H1 (cell line): ENCODE measurements at regions not wholly inside any gene's neighbourhood (a gene's known extent, or its start where the extent isn't known, plus 50 kb on each side); places are given as distances from the start of the nearest gene placed in this dataset.

Experiments used
- CTCF ChIA-PET: fragments of 300-600 bp; sonication (Branson Sonifier 250); formaldehyde crosslinking; loops from one replicate; lab custom pipeline; 2021; ENCODE audit not compliant: partially characterized antibody; lab: Charles Lee
- POLR2A ChIA-PET: fragments of 300-600 bp; sonication (Branson Sonifier 250); formaldehyde crosslinking; loops from one replicate; lab custom pipeline; 2021; ENCODE audit warnings: inconsistent platforms; ENCODE audit not compliant: partially characterized antibody; lab: Charles Lee
- DNase-seq, 2 experiments: peaks; one replicate each; pipeline versions ENCODE4 v3.0.0 to v3.0.0-alpha.2; 2010 to 2022; ENCODE audit warnings: low spot score in 2 of 2, low read depth in 1 of 2, mixed read lengths in 1 of 2
- FAIRE-seq: peaks from 2 replicates; lab custom pipeline; 2011; peaks lifted over from hg19 to GRCh38; lab: Jason Lieb, UNC
- H2AFZ ChIP-seq: 2 replicates; pipeline ENCODE4 v1.8.1; 2012; ENCODE audit warnings: low read length, inconsistent platforms
- H2AK5ac ChIP-seq: 2 replicates; pipeline ENCODE4 v1.6.1; 2013; ENCODE audit warnings: low read depth, low read length
- H2BK120ac ChIP-seq: replicated peaks from 2 replicates; pipeline ENCODE3; 2013; ENCODE audit warnings: low read depth, low read length, inconsistent platforms
- H2BK12ac ChIP-seq: 2 replicates; pipeline ENCODE4 v1.6.1; 2013; ENCODE audit warnings: low read depth, low read length
- H2BK15ac ChIP-seq: 2 replicates; pipeline ENCODE4 v1.6.1; 2013; ENCODE audit warnings: low read length
- H2BK20ac ChIP-seq: 2 replicates; pipeline ENCODE4 v1.6.1; 2013; ENCODE audit warnings: low read length
- H2BK5ac ChIP-seq: 2 replicates; pipeline ENCODE4 v1.6.1; 2013; ENCODE audit warnings: low read depth, low read length
- H3K14ac ChIP-seq: 2 replicates; pipeline ENCODE4 v1.6.1; 2013; ENCODE audit warnings: inconsistent platforms; ENCODE audit not compliant: insufficient read length
- H3K18ac ChIP-seq: 2 replicates; pipeline ENCODE4 v1.6.1; 2013; ENCODE audit warnings: low read length; ENCODE audit errors: extremely low read depth
- H3K23ac ChIP-seq: 2 replicates; pipeline ENCODE4 v1.6.1; 2013; ENCODE audit warnings: inconsistent platforms; ENCODE audit not compliant: insufficient read length
- H3K23me2 ChIP-seq: 2 replicates; pipeline ENCODE4 v1.6.1; 2013; ENCODE audit warnings: low read depth, low read length
- H3K27ac ChIP-seq: 2 replicates; pipeline ENCODE4 v1.6.1; 2011; ENCODE audit warnings: low read depth, low read length, inconsistent platforms
- H3K27me3 ChIP-seq, 4 experiments: replicated peaks in 1 of 4; 1 replicate in 1 of 4; 2 replicates in 3 of 4; pipeline versions ENCODE4 v1.6.1 to v1.8.1; 2011 to 2013; ENCODE audit warnings: low read length in 3 of 4, mild to moderate bottlenecking in 3 of 4, inconsistent platforms in 2 of 4, mixed read lengths in 2 of 4, moderate library complexity in 1 of 4; ENCODE audit not compliant: control insufficient read depth in 3 of 4, insufficient read depth in 3 of 4; ENCODE audit errors: extremely low read depth in 1 of 4
- H3K36me3 ChIP-seq, 4 experiments: 2 replicates each; pipeline versions ENCODE4 v1.6.1 to v1.8.1; 2011 to 2013; ENCODE audit warnings: mild to moderate bottlenecking in 4 of 4, low read length in 3 of 4, moderate library complexity in 2 of 4, control low read depth in 1 of 4, inconsistent platforms in 1 of 4; ENCODE audit not compliant: insufficient read depth in 4 of 4, control insufficient read depth in 2 of 4
- H3K4ac ChIP-seq: replicated peaks from 2 replicates; pipeline ENCODE3; 2013; ENCODE audit warnings: low read length, low read depth, mixed read lengths, inconsistent platforms; ENCODE audit not compliant: insufficient read length
- H3K4me1 ChIP-seq, 4 experiments: replicated peaks in 1 of 4; 1 replicate in 1 of 4; 2 replicates in 3 of 4; pipeline versions ENCODE4 v1.6.1 to v1.8.1; 2011 to 2013; ENCODE audit warnings: low read length in 3 of 4, inconsistent platforms in 2 of 4, mixed read lengths in 1 of 4; ENCODE audit not compliant: insufficient read depth in 4 of 4, control insufficient read depth in 3 of 4
- H3K4me2 ChIP-seq, 2 experiments: 2 replicates each; pipeline versions ENCODE4 v1.6.1 to v1.8.1; 2011 to 2013; ENCODE audit warnings: low read depth in 2 of 2, low read length in 2 of 2, control low read depth in 1 of 2, inconsistent platforms in 1 of 2, mild to moderate bottlenecking in 1 of 2; ENCODE audit not compliant: insufficient read depth in 1 of 2
- H3K4me3 ChIP-seq, 4 experiments: fragments of 200-600, 300-600 bp in 1 of 4; sonication (generic), shearing (Covaris generic), sonication (Bioruptor Twin) in 1 of 4; 2 replicates each; pipeline versions ENCODE4 v1.5.1 to v1.8.1; 2011 to 2016; ENCODE audit warnings: low read length in 4 of 4, low read depth in 3 of 4, control low read depth in 2 of 4, inconsistent platforms in 2 of 4, mild to moderate bottlenecking in 2 of 4, mixed read lengths in 1 of 4, moderate library complexity in 1 of 4; ENCODE audit not compliant: insufficient read depth in 2 of 4; ENCODE audit errors: extremely low read depth in 1 of 4
- H3K56ac ChIP-seq: replicated peaks from 2 replicates; pipeline ENCODE3; 2013; ENCODE audit warnings: low read depth, mild to moderate bottlenecking, mixed read lengths, low read length, inconsistent platforms; ENCODE audit not compliant: insufficient read length
- H3K79me1 ChIP-seq: 2 replicates; pipeline ENCODE4 v1.6.1; 2013; ENCODE audit warnings: low read depth, low read length, control low read depth
- H3K79me2 ChIP-seq, 2 experiments: 2 replicates each; pipeline versions ENCODE4 v1.6.1 to v1.8.1; 2012 to 2013; ENCODE audit warnings: low read length in 2 of 2, mild to moderate bottlenecking in 2 of 2, inconsistent platforms in 1 of 2; ENCODE audit not compliant: insufficient read depth in 2 of 2, control insufficient read depth in 1 of 2
- H3K9ac ChIP-seq, 4 experiments: replicated peaks in 1 of 4; 1 replicate in 1 of 4; 2 replicates in 3 of 4; pipeline versions ENCODE4 v1.6.1 to v1.8.1; 2011 to 2013; ENCODE audit warnings: low read depth in 3 of 4, low read length in 3 of 4, control low read depth in 2 of 4, mild to moderate bottlenecking in 2 of 4, moderate library complexity in 2 of 4, inconsistent platforms in 1 of 4; ENCODE audit errors: extremely low read depth in 1 of 4
- H3K9me3 ChIP-seq, 2 experiments: 2 replicates each; pipeline versions ENCODE4 v1.6.1 to v1.8.1; 2012 to 2013; ENCODE audit warnings: mild to moderate bottlenecking in 2 of 2, moderate library complexity in 2 of 2, control low read depth in 1 of 2, inconsistent platforms in 1 of 2, low read depth in 1 of 2, low read length in 1 of 2, mixed read lengths in 1 of 2; ENCODE audit not compliant: insufficient read depth in 2 of 2
- H4K20me1 ChIP-seq, 2 experiments: replicated peaks in 1 of 2; 2 replicates each; pipeline versions ENCODE3 to v1.8.1; 2011 to 2013; ENCODE audit warnings: inconsistent platforms in 2 of 2, low read length in 2 of 2, mild to moderate bottlenecking in 1 of 2; ENCODE audit not compliant: insufficient read depth in 2 of 2, control insufficient read depth in 1 of 2
- H4K5ac ChIP-seq: 2 replicates; pipeline ENCODE4 v1.6.1; 2013; ENCODE audit warnings: low read length, low read depth, mixed read lengths, inconsistent platforms; ENCODE audit not compliant: insufficient read length
- H4K8ac ChIP-seq: 2 replicates; pipeline ENCODE4 v1.8.0; 2013; ENCODE audit warnings: mild to moderate bottlenecking, moderate library complexity, low read length, inconsistent platforms; ENCODE audit not compliant: insufficient read depth; ENCODE audit errors: extremely low read depth
- H4K91ac ChIP-seq: replicated peaks from 2 replicates; pipeline ENCODE3; 2013; ENCODE audit warnings: low read length, mixed read lengths, inconsistent platforms; ENCODE audit not compliant: insufficient read length
- HDAC6 ChIP-seq: IDR thresholded peaks from one replicate; pipeline ENCODE4 v1.7.1; 2012; ENCODE audit warnings: low read depth, mild to moderate bottlenecking, inconsistent platforms, low read length, moderate library complexity
- PHF8 ChIP-seq: fragments of 200-600 bp; sonication (generic); conservative IDR thresholded peaks from 2 replicates; pipeline ENCODE4 v1.7.1; 2012; ENCODE audit warnings: low read depth, mild to moderate bottlenecking, inconsistent platforms, low read length, moderate library complexity
- ZNF274 ChIP-seq: IDR thresholded peaks from 2 replicates; pipeline ENCODE4 v1.7.0; 2012; ENCODE audit warnings: low read length, borderline replicate concordance; ENCODE audit errors: extremely low read depth
- WGBS, 2 experiments: shearing (Covaris generic) in 1 of 2; methylation state at CpG; one replicate each; pipeline versions ENCODE4 v1.1.6 to v1.1.7; 2013 to 2015; ENCODE audit warnings: low lambda C conversion rate in 2 of 2, mixed read lengths in 2 of 2, inconsistent platforms in 1 of 2, low coverage in 1 of 2, missing lambda C conversion rate in 1 of 2; ENCODE audit not compliant: insufficient replicate concordance in 2 of 2, insufficient coverage in 1 of 2, insufficient read length in 1 of 2; ENCODE audit errors: extremely low coverage in 1 of 2, missing lambda C conversion rate in 1 of 2; 5-methylcytosine and 5-hydroxymethylcytosine counted together

GRCh38 chr6:113171882-113172281 lies 685.3 kb upstream of the MARCKS start:
- no peak overlapping the region for H2BK12ac ChIP-seq
- H2BK20ac ChIP-seq: no peak overlapping the region
- H2AFZ ChIP-seq: no peak overlapping the region
- no peaks in the 10 kb centered on the region for H3K4me1 ChIP-seq
- H4K91ac ChIP-seq: no peak overlapping the region
- H2BK15ac ChIP-seq: no peak overlapping the region
- H4K20me1 ChIP-seq: no peaks in the 10 kb centered on the region
- H3K9ac ChIP-seq: no peak overlapping the region
- no peak overlapping the region for H2BK5ac ChIP-seq
- H4K5ac ChIP-seq: no peak overlapping the region
- ChIA-PET POLR2A (no interaction called here), CTCF (interaction anchor here (1.1 to 1.4 kb wide), 2 partner anchors 390 to 479 kb away, joined by 3 read pairs; no protein-coding TSS in a partner anchor)
- no peak overlapping the region for H3K4me2 ChIP-seq
- no peak overlapping the region for H4K8ac ChIP-seq
- H3K4me3 ChIP-seq: no peak overlapping the region
- H3K23me2 ChIP-seq: no peaks in the 10 kb centered on the region
- no peaks in the 10 kb centered on the region for H3K27me3 ChIP-seq
- no peaks in the 10 kb centered on the region for H3K79me1 ChIP-seq
- H3K56ac ChIP-seq: no peak overlapping the region
- H3K27ac ChIP-seq: no peak overlapping the region
- no peak overlapping the region for H3K4ac ChIP-seq
- H3K14ac ChIP-seq: no peak overlapping the region
- TF ChIP-seq PHF8: no peak
- no peak for TF ChIP-seq HDAC6
- no peak for TF ChIP-seq ZNF274
- DNase-seq (no peak), FAIRE-seq (no peak)
- H3K9me3 ChIP-seq: no peaks in the 10 kb centered on the region
- H3K79me2 ChIP-seq: no peaks in the 10 kb centered on the region
- H3K18ac ChIP-seq: no peak overlapping the region
- no peaks in the 10 kb centered on the region for H3K36me3 ChIP-seq
- H2AK5ac ChIP-seq: no peak overlapping the region
- H3K23ac ChIP-seq: no peak overlapping the region
- H2BK120ac ChIP-seq: no peak overlapping the region
- 93% methylated on average over 3 of the region's 3 CpGs; no CpG with 5 or more reads in 1 of the 2 experiments for WGBS, 2 experiments
